ENCODE measurements at regions not wholly inside any gene's neighbourhood (a gene's known extent, or its start where the extent isn't known, plus 50 kb on each side); places are given as distances from the start of the nearest gene placed in this dataset.

DNA sequence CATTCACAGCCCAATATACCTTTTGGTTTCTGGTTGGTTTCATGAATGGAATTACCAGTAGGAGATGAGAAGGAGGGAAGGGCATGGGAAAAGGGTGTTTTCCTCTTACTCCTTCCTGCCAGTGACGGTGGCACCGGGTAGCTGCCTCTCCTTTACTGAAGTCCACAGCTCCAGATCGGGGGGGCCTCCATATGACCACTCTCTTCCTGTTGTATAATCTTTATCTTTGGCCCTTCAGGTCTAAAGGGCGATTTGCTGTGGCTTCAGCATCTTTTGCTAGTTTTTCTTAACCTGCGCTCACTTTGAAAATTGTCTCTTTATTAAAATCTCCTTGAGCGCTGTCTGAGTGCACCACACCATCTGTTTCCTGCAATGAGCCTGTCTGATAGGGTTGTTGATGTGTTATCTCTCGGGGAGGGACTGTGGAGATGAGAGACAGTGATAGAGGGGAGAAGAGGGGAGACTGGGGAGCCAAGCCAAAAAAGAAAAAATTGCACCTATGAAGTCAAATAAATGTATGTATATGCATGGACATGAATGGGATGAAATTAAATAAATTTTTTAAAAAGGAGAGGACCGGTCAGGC lies 449.3 kb upstream of the KLF4 start:
- DNase-seq, result no peak

DNA sequence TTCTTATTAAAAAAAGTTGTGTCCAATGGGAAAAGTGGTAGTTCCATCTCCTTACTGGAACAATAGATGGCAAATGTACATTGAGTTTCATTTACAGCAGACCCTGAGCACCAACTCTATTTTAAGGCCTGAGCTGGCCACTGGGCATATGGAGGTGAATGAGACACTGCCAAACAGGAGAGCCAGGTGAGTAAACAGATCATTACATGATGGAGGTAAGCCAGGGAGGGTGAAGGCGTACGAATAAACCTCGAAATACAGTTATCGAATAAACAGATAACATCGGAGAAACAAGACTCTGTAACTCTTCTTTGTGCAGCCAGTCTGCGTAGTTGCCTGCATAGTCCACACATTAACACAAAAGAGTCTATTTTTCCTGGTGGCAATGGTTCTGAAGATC lies 446.4 kb upstream of the KLF4 start:
- no peak for DNase-seq

DNA sequence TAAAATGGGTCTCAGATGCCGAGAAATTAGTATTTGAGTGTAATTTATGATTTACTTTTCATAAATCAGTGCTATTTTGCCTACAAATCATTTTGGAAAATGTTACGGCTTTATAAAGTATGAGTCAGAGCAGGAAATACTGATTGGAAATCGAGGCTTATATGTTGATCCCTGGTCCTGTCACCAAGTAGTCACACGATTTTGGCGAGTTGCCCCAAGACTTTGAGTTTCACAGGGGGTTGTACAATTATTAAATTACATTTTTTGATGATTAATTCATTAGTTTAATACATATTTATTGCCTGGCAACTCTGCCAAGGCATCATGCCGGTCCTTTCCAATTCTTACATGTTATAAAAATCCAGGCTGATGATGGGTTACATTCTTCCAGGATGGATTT lies 443.9 kb upstream of the KLF4 start:
- no peak for DNase-seq

DNA sequence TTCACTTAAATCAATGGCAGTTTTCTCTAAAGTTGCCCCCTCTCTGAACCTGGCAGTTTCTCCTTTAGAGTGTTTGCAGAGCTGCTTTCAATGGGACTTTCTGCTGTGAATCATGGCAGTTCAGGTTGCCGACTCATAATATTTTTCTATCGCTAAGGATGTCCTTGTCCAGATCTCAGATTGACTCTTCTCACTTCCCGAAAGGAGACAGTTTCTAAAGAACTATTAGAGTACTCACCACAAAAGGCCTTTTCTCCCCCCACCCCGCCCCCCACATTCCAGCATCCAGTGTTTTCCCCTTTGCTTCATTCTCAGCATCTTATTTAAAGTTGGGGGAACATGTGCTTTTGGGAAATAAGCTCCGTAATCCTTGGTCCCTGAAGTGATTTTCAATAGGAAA lies 443.5 kb upstream of the KLF4 start:
- no peak for DNase-seq

DNA sequence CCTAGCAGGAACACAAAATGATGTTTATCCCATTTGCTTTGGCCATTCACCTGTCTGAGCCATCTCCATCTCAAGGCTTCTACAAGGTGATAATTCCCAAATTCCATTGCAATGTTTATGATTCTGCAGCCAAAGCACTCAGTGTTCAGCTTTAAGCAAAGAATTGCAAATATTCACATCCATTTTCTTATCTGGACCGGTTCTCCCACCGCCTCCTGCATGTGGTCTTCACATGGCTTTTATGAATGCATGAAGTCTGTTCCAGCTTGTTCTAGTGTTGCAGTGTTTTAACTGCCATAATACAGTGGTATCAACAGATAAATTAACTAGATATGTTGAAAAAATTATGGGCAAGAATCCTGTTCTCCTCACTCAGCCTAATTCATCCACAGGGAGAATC lies 443.0 kb upstream of the KLF4 start:
- DNase-seq, result no peak

DNA sequence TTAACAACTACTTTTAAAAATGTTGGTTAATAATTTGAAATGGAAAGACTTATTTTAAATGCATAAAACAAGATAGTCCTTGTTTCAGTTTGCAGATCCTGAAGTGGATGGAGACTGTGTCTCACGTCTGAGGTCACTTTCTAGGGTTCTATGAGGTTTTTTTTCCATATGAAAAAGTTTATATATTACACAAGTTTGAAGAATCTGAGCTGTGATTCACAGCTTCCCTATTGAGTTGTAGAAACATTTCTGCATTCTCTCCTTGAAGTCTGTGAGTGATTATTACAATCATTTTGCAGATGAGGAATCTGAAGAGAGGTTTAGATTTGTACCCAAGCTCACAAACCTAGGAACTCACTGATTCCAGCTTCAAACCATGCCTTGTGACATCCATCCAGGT lies 442.5 kb upstream of the KLF4 start:
- DNase-seq, result no peak

DNA sequence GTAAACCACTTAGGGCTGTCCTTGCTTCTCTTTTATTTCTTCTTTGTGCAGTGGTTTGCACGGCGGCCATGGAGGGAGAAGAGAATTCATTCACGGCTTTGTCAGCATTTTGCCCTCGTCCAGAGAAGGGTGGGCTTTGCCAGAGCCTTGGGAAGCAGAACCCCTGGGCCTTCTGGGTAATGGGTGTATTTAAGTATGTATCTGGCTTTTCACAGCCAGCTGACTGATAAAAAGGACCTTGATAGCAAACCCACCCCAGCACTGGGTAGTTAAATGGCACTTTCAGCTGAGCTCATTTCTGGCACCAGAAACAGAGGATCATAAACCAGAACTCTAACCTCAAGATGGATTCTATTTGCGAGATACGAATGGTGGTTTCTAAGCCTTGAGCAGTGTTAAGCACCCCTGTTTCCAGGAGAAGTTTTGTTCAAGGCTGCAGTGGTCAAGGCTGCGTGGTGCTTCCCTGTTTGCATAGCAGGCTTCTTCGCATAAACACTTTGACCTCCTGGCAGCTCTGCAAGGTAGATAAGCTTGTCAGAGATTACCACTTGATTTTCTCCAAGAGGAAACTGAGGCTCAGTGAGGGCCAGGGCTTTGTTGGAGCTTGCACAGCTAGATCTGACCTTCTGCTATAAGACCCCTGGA lies 441.6 kb upstream of the KLF4 start:
- no peak for DNase-seq

DNA sequence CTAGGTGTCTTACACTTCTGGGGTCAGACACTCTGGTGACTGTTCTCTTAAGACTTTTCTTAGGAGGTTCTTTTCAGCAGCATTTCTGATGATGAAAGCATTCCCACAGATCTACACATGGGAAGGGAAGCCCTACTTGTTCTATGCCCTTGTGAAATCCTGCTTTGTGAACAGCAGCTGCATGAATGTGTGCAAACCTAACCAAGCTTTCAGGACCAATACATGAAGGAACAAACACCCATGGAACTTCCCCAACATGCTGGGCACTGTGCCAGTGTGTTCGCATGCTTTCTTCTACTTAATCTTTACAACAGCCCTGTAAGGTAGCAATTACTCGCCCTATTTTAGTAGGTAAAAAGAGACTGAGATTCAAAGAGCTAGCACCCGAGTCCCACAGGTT lies 439.9 kb upstream of the KLF4 start:
- DNase-seq, result peak in 7 of 56 donors; percentile 5 to 29 (median 11)

DNA sequence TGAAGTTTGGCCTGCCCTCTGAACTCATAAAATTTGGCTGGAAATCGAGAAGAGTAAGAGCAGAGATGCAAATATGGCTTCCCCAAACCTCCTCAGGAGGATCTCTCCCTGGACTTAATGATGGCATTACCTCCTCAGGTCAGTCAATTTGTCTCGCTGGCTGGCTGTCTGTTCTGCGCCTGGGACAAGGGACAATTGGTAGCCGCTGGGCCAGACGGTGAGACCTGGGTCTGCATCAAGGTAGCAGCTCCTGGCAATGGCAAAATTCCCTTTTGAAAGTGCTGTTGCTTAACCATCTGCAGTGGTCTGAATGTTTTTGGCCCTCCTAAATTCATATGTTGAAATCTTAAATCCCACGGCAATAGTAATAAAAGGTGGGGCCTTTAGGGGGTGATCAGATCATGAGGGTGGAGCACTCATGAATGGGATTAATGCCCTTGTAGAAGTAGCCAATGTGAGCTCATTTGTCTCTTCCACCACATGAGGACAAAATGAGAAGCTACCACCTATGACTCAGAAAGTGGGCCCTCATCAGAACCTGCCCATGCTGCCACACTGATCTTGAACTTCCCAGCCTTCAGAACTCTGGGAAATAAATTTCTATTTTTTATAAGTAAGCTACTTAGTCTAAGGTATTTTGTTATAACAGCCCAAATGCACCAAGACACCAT lies 439.3 kb upstream of the KLF4 start:
- DNase-seq, result no peak

DNA sequence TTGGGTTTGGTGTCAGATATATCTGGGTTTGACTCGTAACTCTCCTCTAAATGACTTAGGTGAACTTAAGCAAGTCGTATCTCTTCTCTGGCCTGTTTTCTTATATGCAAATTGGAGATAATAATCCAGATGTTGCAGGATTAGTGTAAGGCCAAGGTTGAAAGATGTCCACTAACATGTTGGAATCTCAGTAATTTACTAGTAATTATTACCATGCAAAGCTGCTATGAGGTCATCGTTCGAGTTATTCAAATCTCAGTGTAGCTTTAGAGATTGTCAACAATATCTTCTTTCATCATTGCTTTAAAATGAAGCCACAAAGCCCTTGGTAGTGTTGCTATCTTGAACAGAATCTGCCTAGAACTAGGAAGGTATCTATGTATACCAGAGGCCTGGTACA lies 437.7 kb upstream of the KLF4 start:
- no peak for DNase-seq

DNA sequence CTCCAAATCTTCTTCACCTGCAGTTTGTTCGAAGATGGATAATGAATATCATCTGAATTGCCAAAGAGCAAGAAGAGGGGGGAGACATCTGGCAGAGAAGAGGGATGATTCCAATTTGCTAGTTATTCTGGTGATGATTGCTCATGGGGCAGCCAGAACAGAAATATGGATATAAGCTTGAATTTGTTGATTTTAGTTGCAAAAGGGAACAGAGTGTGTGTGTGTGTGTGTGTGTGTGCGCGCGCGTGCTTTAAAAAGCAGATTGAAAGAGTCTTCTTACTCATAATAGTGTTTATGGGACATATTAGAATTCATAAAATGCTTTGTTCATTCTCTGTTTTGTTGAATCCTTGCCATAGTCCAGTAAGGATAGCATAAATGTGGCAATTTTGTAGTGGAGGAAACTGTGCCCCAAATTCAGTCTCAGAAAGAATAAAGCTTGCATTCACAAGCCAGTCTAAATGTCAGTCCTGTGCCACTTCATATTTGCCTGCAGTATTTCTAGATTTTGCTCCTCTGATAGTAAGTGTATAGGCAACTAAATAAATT lies 436.3 kb upstream of the KLF4 start:
- no peak for DNase-seq

DNA sequence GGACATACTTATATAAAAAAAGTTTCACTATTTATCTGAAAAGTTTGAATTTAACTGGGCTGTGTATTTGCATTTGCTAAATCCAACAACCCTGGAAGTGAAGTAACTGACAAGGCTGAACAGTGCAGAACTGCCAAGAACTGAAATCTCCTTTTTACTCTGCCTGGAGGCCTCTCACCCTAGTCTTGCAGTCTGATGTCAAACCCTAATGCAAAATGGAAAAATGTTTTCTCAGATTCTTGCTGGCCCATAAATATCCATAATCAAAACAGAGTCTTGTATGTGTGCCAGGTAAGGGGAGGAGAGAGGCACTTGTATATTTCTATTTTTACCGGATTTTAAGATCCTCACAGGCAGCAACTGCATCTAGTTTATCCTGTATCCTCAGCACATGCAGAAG lies 432.7 kb upstream of the KLF4 start:
- no peak for DNase-seq

DNA sequence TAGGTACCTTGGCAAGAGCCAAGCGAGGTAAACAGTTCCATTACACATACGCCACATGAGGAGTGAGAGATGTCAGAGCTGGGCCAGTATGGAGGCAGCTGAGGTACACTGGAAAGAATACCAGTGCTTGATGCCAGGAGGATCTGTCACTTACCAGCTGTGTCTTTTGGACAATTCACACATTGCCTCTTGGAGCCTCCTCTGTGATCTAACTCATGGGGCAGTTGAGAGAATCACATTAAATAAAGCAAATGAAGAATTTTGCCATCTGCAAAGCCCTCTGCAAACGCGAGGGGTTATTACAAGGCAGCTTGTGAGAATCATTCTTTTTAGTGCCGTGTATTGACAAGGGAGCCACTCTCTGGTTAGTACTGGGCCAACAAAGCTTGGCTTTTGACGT lies 429.7 kb upstream of the KLF4 start:
- peak in 5 of 56 donors; percentile 3 to 46 (median 22) for DNase-seq

DNA sequence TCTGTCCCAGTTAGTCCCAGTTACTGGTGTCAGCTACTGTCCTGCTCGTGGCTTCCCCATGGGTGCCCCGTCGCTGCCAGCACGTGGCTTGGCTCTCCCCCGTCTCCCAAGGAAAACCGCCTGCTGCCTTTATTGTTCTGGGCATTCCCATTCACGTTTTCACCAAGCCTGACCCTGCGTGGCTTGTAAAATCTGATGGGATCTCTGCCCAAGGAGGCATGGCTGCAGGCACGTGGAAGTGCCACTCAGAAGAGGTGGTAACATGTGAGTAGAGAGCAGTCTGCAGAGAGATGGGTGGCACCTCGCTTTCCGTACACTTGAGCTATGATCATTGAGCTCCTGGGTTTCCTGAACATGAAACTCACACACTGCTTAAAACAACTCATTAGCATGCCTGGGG lies 429.2 kb upstream of the KLF4 start:
- DNase-seq, result peak in 6 of 56 donors; percentile 7 to 46 (median 22)

DNA sequence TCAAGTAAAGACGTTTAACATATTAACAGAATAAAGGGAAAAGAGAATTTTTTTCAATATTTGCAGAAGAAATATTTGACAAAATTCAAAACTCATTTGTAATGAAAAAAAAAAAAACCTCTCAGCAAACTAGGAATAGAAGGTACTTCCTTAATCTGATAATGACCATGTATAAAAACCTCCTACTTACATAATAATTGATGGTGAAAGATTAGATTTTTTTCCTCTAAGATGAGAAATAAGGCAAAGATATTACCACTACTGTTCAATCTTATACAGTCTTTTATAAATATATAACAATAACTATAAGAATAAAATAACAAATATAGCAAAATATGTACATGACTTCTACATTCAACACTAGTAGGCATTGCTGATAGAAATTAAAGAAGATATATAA lies 424.6 kb upstream of the KLF4 start:
- no peak for DNase-seq

DNA sequence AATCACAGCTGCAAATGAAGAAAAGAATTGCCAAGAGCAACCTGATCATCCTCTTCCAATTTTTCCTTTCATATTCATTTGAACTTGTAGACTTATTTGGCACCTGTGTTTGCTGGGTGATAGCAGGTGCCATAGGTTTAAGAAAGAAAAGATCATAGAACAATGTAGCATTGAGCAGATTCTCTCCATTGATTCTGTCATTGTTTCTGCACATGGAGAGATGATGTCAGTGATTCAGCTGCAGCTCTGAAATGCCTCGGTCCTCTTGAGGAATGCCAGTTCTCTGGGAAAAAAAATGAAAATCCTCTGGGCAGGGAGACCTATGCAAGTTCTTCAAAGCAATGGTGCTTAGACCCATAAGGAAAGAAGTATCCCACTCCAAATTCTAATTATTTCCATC lies 418.1 kb upstream of the KLF4 start:
- peak in 13 of 56 donors; percentile 3 to 51 (median 32) for DNase-seq

DNA sequence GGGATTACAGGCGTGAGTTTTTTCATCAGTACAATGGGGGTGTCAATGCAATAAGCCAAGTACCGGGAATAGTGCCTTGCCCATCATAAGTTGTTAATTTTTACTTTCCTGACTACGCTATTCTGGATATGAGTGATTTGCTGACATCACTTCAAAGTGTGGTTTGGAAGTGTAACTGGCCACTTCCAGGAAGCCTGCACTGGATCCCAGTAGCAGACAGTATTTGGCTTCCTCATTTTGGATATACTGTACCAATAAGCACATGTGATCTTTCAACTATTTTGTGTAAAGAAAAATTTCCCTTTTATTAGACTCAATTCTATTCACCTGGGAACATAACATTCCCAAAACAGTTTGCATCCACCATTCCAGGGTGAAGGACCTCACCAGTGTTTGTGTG lies 417.7 kb upstream of the KLF4 start:
- DNase-seq, result peak in 2 of 56 donors; percentile 13 to 33

DNA sequence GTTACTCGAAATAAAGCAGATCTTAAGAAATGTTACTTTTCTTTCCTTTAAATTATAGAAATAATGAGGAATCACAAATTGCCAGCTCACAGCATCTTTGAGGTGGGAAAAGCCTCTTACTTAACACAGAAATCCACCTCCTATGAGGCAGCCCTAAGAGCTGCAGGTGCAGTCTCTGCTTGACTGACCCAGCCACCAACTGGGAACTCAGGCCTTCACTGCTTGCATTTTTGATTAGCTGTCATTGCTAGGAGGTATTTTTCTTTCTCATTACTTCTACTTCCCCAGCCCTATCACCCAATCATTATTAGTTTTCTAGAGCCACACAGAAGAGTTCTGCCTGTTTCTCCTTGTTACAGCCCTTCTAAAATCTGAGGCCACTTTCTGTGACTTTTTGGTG lies 416.5 kb upstream of the KLF4 start:
- DNase-seq, result no peak

DNA sequence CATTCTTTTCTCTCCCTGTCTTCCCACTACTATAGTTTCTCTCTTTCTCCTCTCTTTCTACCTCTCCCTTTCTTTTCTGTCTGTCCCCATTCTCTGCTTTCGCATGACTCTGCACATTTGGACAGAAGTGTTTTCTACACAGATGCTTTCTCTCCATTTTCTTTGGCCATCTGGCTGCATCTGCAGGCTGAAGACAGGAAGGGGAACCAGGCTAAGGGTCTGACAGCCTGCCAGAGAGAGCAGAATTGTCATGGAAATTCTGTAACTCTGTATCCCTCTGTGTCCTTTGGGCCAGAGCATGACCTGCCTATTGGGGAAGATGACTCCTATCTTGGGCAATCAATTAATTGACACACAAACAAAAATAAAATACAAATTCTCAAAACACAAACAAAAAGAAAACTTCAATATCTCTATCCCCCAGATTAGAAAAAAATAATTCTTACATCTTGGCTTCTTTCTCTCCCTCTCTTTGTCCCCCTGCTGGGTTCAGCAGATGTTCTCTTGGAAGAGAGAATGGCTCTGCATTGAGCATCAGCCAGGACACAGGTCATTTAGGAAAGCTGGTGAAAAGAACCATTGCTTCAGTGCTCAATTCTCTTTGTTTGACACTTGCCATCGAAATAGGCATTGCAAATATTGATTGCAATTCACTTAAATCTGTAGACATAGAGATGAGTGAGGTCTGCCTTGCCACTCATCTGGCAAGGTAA lies 415.9 kb upstream of the KLF4 start:
- DNase-seq, result peak in 11 of 56 donors; percentile 4 to 75 (median 15)

DNA sequence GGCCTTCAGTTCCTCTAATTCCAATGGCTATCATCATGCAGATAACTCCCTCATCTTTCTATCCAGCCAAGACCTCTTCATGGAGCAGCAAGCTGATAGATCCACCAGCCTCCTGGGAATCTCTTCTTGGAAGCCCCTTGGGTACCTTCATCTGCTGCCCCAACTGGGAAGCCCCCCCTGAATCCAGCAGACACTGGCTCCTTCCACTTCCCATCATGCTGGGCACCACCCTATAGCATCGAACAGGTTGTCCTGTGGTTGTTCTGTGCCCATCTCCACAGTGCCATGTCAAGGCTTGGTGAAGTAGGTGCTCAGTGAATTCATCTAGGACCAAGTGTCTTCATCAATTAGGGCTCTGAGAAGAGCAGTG lies 410.4 kb upstream of the KLF4 start:
- DNase-seq, result no peak

DNA sequence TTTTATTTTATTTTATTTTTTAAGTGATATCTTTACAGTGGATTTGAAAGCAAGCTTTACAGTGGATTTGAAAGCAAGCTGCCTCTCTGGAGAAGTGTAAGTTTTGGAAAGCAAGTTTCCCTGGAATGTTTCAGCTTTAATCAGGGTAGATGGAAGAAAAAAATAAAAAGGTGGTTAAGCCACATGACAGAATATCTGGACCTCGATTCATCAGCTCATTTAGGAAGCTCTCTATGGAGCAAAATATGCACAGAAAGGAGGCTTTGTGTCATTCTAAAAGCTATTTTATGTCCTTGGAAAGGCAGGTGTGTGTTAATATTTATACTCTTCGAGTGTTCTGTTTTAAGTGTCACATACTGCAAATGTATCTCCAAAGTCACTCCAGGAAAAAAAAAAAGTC lies 409.2 kb upstream of the KLF4 start:
- no peak for DNase-seq

DNA sequence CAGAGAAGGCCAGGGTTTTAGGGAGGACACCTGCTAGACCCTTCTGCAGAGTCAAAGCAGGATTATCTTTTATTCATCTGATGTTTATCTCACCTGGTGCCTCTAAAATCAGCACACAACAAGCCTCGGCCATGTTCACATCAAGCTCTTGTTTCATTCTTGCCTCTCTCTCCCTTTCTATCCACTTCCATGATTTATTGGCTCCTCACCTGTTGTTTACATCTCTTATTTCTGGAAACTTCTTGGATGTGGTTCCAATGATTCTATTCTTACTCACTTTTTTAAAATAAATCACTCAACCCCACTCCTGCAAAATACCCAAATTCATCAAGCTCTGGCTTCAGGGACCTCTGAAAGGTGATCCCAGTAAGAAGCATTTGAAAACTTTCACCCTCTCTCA lies 407.0 kb upstream of the KLF4 start:
- no peak for DNase-seq

Measured in amygdala (tissue), 56 donors.